Erythroblast (primary cell): ENCODE measurements at regions not wholly inside any gene's neighbourhood (a gene's known extent, or its start where the extent isn't known, plus 50 kb on each side); places are given as distances from the start of the nearest gene placed in this dataset.

Experiments used
- GATA1 ChIP-seq: IDR thresholded peaks from 2 replicates; pipeline ENCODE4 v1.6.1; 2011; ENCODE audit warnings: low read depth, mild to moderate bottlenecking, control low read depth, low read length, moderate library complexity
- POLR2A ChIP-seq: IDR thresholded peaks from 2 replicates; pipeline ENCODE4 v1.6.1; 2011; ENCODE audit warnings: mild to moderate bottlenecking, low read length

DNA sequence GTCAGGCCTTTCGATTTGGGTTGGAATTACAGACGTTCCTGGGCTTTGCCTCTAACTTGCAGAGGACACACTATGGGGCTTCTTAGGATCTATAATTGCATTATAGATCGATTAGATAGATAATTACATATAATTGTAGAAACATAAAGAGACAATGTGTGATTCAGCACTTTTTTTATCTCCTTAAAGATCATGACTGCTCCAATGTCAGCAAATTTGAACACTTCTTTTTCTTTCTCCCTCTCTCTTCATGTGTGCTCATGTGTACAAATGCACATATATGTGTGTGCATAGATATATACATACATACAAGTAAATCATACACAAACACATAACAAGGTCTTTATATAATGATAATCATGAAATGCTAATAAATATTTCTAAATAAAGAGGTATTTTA lies 1261.2 kb upstream of the SLC39A10 start:
- TF ChIP-seq POLR2A, result no peak
- TF ChIP-seq GATA1, result no peak
